ENCODE measurements at regions not wholly inside any gene's neighbourhood (a gene's known extent, or its start where the extent isn't known, plus 50 kb on each side); places are given as distances from the start of the nearest gene placed in this dataset.
"Not testable (repeated sequence)": the region's sequence is repeated elsewhere in the genome, so short reads cannot be mapped to it uniquely, and the experiment has no call there.

- no peak for DNase-seq
Measured at GRCh38 chr1:174105086-174105485, 54.2 kb upstream of the RABGAP1L start.

- no peak for DNase-seq
Measured at GRCh38 chr1:174103766-174104165, 55.6 kb upstream of the RABGAP1L start.

GRCh38 chr1:174101976-174102375, 57.3 kb upstream of the RABGAP1L start:
- not testable (repeated sequence) for DNase-seq

DNA sequence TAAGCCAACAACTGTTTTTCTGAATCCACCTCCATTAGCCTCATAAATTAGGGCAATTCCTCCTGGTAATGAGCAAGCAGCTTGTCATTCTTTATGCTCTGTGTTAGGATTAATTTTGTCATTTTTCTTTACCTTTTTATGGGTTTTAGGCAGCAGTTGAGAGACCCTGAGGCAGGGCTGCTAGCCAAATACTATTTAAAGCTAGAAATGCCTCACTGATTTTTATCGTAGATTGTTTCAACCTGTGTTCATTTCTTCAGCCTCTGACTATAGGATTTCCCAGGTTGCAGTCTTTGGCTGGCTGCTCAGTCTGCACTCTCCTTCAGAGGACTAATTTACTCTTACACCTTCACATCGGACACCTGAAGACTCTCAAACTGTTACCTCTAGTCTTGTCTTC, 61.9 kb upstream of the RABGAP1L start:
- no peak for DNase-seq

DNA sequence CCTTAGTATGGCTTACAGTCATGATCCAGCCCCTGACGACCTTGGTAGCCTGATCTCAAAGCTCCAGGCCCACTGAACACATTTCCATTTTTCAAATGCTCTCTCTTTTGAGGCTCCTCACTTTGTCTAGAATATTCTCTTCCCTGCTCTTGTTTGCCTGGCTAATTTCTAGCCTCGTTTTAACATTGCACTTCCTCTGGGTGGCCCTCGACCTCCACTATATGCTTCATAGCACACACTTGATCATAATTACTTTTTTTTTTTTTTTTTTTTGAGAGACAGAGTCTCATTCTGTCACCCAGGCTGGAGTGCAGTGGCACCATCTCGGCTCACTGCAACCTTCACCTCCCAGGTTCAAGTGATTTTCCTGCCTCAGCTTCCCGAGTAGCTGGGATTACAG, 65.5 kb upstream of the RABGAP1L start:
- DNase-seq: peak in 1 of 3 experiments; percentile 46

DNA sequence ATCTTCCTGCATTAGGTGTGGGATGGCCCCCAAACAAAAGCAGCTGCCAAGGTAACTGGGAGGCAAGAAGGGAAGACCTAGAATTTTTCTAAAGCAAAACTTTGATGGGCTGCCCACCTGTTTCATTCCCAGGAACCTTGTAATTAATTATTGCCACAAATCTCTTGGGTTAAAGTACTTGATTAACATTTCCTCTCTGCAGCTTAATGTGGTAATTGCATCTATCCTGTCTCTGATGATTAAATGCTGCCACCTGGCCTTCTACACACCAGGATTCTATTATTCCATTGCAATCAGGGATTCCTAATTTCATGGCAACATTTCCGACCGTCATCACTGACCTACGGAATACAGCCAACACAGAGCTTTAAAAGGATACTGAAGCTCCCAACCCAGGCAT, 68.3 kb upstream of the RC3H1 start:
- peak in 2 of 3 experiments; percentile 36 to 82 for DNase-seq

DNA sequence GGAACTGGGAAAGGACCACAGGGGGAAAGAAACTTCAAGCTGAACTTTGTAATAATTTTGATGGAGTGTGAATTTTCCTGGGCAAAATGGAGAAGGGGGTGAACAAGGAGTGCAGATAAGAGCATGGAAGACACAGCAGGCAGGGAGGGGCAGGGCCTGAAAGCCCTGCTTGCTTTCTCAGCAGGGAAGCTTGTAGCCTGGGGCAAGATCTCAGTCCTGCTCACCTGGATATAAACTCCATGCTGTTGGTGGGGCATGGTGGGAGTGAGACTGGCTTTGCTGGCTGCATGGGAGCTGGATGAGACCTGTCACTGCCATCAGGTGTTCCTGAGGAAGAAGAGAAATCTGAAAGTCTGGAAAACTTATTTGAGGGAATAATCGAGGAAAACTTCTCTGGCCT, 58.7 kb upstream of the RC3H1 start:
- peak in 2 of 3 experiments; percentile 10 to 48 for DNase-seq

GRCh38 chr1:174079796-174080195, 57.6 kb upstream of the RC3H1 start:
- DNase-seq: no peak

DNA sequence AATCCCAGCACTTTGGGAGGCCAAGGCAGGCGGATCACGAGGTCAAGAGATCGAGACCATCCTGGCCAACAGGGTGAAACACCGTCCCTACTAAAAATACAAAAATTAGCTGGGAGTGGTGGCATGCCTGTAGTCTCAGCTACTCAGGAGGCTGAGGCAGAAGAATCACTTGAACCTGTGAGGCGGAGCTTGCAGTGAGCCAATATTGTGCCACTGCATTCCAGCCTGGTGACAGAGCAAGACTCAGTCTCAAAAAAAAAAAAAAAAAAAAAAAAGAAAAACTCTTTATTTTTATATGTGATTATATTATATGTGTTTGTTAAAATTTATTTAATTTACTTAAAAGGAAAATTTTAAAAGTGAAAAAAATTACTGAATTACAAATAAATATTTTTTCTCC, 56.8 kb upstream of the RC3H1 start:
- not testable (repeated sequence) for DNase-seq

- no peak for DNase-seq
Measured at GRCh38 chr1:174077749-174078490, 55.8 kb upstream of the RC3H1 start.

GRCh38 chr1:174075245-174075692, 53.1 kb upstream of the RC3H1 start:
- no peak for DNase-seq

GRCh38 chr1:174074757-174075156, 52.6 kb upstream of the RC3H1 start:
- DNase-seq: peak in 1 of 3 experiments; percentile 19

DNA sequence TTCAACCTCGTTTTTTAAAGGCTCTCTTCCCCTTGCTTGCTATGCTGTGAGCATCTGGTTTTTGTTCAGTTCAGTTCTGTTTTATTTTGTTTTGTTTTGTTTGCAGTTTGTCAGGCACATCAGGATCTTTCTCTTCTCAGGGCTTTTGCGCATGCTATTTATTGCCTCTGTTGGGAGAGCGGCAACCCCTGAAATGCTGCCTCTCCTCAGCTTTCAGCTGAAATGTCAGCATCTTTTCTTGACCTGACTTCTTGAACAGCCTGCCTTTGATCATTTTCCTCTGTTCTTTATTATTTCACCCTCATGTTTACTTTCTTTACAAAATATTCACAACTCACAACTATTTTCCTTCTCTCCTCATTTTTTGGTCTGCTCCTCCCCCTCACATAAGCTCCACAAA, 50.4 kb upstream of the RC3H1 start:
- no peak for DNase-seq
